Nephron (organoid): ENCODE measurements at regions not wholly inside any gene's neighbourhood (a gene's known extent, or its start where the extent isn't known, plus 50 kb on each side); places are given as distances from the start of the nearest gene placed in this dataset.

Experiments
- H3K27ac Mint-ChIP-seq, 3 experiments: 2 replicates each; pipeline ENCODE4 v1.8.0; 2020; ENCODE audit warnings: mixed read lengths in 3 of 3, mild to moderate bottlenecking in 2 of 3, moderate library complexity in 1 of 3
- H3K27me3 Mint-ChIP-seq: 2 replicates; pipeline ENCODE4 v1.8.0; 2021; ENCODE audit warnings: low read depth, mild to moderate bottlenecking, moderate library complexity, mixed read lengths
- H3K36me3 Mint-ChIP-seq: 2 replicates; pipeline ENCODE4 v1.8.0; 2020; ENCODE audit warnings: low read depth, mixed read lengths
- H3K4me1 Mint-ChIP-seq: 2 replicates; pipeline ENCODE4 v1.8.0; 2020; ENCODE audit warnings: mixed read lengths
- H3K4me3 Mint-ChIP-seq, 3 experiments: 2 replicates each; pipeline ENCODE4 v1.8.0; 2020; ENCODE audit warnings: mild to moderate bottlenecking in 3 of 3, mixed read lengths in 3 of 3, moderate library complexity in 2 of 3
- H3K9me3 Mint-ChIP-seq: 2 replicates; pipeline ENCODE4 v1.8.0; 2020; ENCODE audit warnings: mixed read lengths
- CTCF ChIP-seq, 3 experiments: fragments of 200-600 bp; sonication (generic); IDR thresholded peaks; one replicate each; pipeline ENCODE4 v1.5.0; 2021; ENCODE audit warnings: antibody characterized with exemption in 3 of 3; ENCODE audit not compliant: unreplicated experiment in 3 of 3

- H3K27me3 Mint-ChIP-seq = peaks cover 7% of the 10 kb centered on the region
- TF ChIP-seq CTCF (IDR thresholded peaks at IDR 0.05; ENCODE audit: unreplicated experiment in 3 of 3) = no peak
- H3K4me1 Mint-ChIP-seq = peaks cover 11% of the 10 kb centered on the region
- no peak overlapping the region for H3K4me3 Mint-ChIP-seq
- no peaks in the 10 kb centered on the region for H3K36me3 Mint-ChIP-seq
- no peak overlapping the region for H3K27ac Mint-ChIP-seq
- H3K9me3 Mint-ChIP-seq = no peaks in the 10 kb centered on the region
Observed at GRCh38 chr10:78903341-78903940, 165.3 kb upstream of the ZMIZ1 start.

GRCh38 chr10:78904196-78904595 is 164.6 kb upstream of the ZMIZ1 start:
- Mint-ChIP-seq H3K27ac (no peak overlapping the region), H3K9me3 (no peaks in the 10 kb centered on the region), H3K4me3 (no peak overlapping the region), H3K4me1 (peaks cover 17% of the 10 kb centered on the region), H3K36me3 (no peaks in the 10 kb centered on the region), H3K27me3 (peaks cover 7% of the 10 kb centered on the region)
- TF ChIP-seq CTCF (IDR thresholded peaks at IDR 0.05; ENCODE audit: unreplicated experiment in 3 of 3) = no peak

- Mint-ChIP-seq H3K27ac (peak overlapping the region in 2 of 3 experiments; percentile 4 to 9), H3K9me3 (no peaks in the 10 kb centered on the region), H3K36me3 (no peaks in the 10 kb centered on the region), H3K4me3 (no peak overlapping the region), H3K4me1 (peaks cover 12% of the 10 kb centered on the region), H3K27me3 (peaks cover 16% of the 10 kb centered on the region)
- no peak for TF ChIP-seq CTCF (IDR thresholded peaks at IDR 0.05; ENCODE audit: unreplicated experiment in 3 of 3)
Observed at GRCh38 chr10:78905015-78905956, 163.5 kb upstream of the ZMIZ1 start.

- no peak for TF ChIP-seq CTCF (IDR thresholded peaks at IDR 0.05; ENCODE audit: unreplicated experiment in 3 of 3)
Observed at GRCh38 chr10:78905957-78906308, 162.8 kb upstream of the ZMIZ1 start.

GRCh38 chr10:78906734-78907390 is 161.9 kb upstream of the ZMIZ1 start:
- no peak overlapping the region for H3K4me3 Mint-ChIP-seq
- H3K9me3 Mint-ChIP-seq = no peaks in the 10 kb centered on the region

More at GRCh38 chr10:78905957-78906308, 162.8 kb upstream of the ZMIZ1 start:
- H3K27me3 Mint-ChIP-seq = peaks cover 20% of the 10 kb centered on the region
- no peaks in the 10 kb centered on the region for H3K9me3 Mint-ChIP-seq
- H3K4me1 Mint-ChIP-seq = peaks cover 12% of the 10 kb centered on the region
- H3K27ac Mint-ChIP-seq = no peak overlapping the region
- no peak overlapping the region for H3K4me3 Mint-ChIP-seq
- H3K36me3 Mint-ChIP-seq = no peaks in the 10 kb centered on the region

More at GRCh38 chr10:78906734-78907390, 161.9 kb upstream of the ZMIZ1 start:
- Mint-ChIP-seq H3K27me3 (peaks cover 29% of the 10 kb centered on the region), H3K27ac (no peak overlapping the region), H3K4me1 (peaks cover 20% of the 10 kb centered on the region), H3K36me3 (no peaks in the 10 kb centered on the region)
- TF ChIP-seq CTCF (IDR thresholded peaks at IDR 0.05; ENCODE audit: unreplicated experiment in 3 of 3) = no peak
